ENCODE measurements at regions not wholly inside any gene's neighbourhood (a gene's known extent, or its start where the extent isn't known, plus 50 kb on each side); places are given as distances from the start of the nearest gene placed in this dataset.
"Not testable (repeated sequence)": the region's sequence is repeated elsewhere in the genome, so short reads cannot be mapped to it uniquely, and the experiment has no call there.

- DNase-seq (ENCODE audit: low read depth in 2 of 2) = no peak
These were observed 196.0 kb downstream of the BTBD3 start for GRCh38 chr20:12113468-12114371.

- not testable (repeated sequence) for DNase-seq (ENCODE audit: low read depth in 2 of 2)
These were observed 211.4 kb downstream of the BTBD3 start for GRCh38 chr20:12129114-12129513.

GRCh38 chr20:12129532-12129931 lies 211.8 kb downstream of the BTBD3 start:
- DNase-seq (ENCODE audit: low read depth in 2 of 2) = not testable (repeated sequence)

GRCh38 chr20:12130781-12131180 lies 213.1 kb downstream of the BTBD3 start:
- no peak for DNase-seq (ENCODE audit: low read depth in 2 of 2)

- no peak for DNase-seq (ENCODE audit: low read depth in 2 of 2)
These were observed 215.9 kb downstream of the BTBD3 start for GRCh38 chr20:12133553-12133952.

- not testable (repeated sequence) for DNase-seq (ENCODE audit: low read depth in 2 of 2)
These were observed 228.3 kb downstream of the BTBD3 start for GRCh38 chr20:12145951-12146350.

GRCh38 chr20:12152996-12153395 lies 235.3 kb downstream of the BTBD3 start:
- no peak for DNase-seq (ENCODE audit: low read depth in 2 of 2)

- DNase-seq (ENCODE audit: low read depth in 2 of 2) = no peak
These were observed 235.9 kb downstream of the BTBD3 start for GRCh38 chr20:12153628-12154027.

- no peak for DNase-seq (ENCODE audit: low read depth in 2 of 2)
These were observed 238.6 kb downstream of the BTBD3 start for GRCh38 chr20:12156252-12156651.

- no peak for DNase-seq (ENCODE audit: low read depth in 2 of 2)
These were observed 241.6 kb downstream of the BTBD3 start for GRCh38 chr20:12159261-12159660.

GRCh38 chr20:12161734-12162133 lies 244.0 kb downstream of the BTBD3 start:
- no peak for DNase-seq (ENCODE audit: low read depth in 2 of 2)

- DNase-seq (ENCODE audit: low read depth in 2 of 2) = no peak
These were observed 248.5 kb downstream of the BTBD3 start for GRCh38 chr20:12166053-12166717.

GRCh38 chr20:12170406-12170805 lies 252.7 kb downstream of the BTBD3 start:
- no peak for DNase-seq (ENCODE audit: low read depth in 2 of 2)

GRCh38 chr20:12171923-12172524 lies 254.3 kb downstream of the BTBD3 start:
- no peak for DNase-seq (ENCODE audit: low read depth in 2 of 2)

- DNase-seq (ENCODE audit: low read depth in 2 of 2) = no peak
These were observed 255.8 kb downstream of the BTBD3 start for GRCh38 chr20:12173347-12174012.

- no peak for DNase-seq (ENCODE audit: low read depth in 2 of 2)
These were observed 257.8 kb downstream of the BTBD3 start for GRCh38 chr20:12175538-12175937.

- DNase-seq (ENCODE audit: low read depth in 2 of 2) = no peak
These were observed 260.1 kb downstream of the BTBD3 start for GRCh38 chr20:12177657-12178293.

GRCh38 chr20:12179692-12180091 lies 262.0 kb downstream of the BTBD3 start:
- DNase-seq (ENCODE audit: low read depth in 2 of 2) = no peak

- no peak for DNase-seq (ENCODE audit: low read depth in 2 of 2)
These were observed 262.5 kb downstream of the BTBD3 start for GRCh38 chr20:12180107-12180661.

- DNase-seq (ENCODE audit: low read depth in 2 of 2) = no peak
These were observed 280.6 kb downstream of the BTBD3 start for GRCh38 chr20:12198281-12198680.

GRCh38 chr20:12199703-12200102 lies 282.0 kb downstream of the BTBD3 start:
- DNase-seq (ENCODE audit: low read depth in 2 of 2) = no peak

All from stimulated activated CD4-positive, alpha-beta T cell treated with anti-CD3 and anti-CD28 coated beads, Interleukin-1b, Interleukin-23, amount 100 ng/mL, for 4 hours (primary cell).